ENCODE measurements at regions not wholly inside any gene's neighbourhood (a gene's known extent, or its start where the extent isn't known, plus 50 kb on each side); places are given as distances from the start of the nearest gene placed in this dataset.

DNA sequence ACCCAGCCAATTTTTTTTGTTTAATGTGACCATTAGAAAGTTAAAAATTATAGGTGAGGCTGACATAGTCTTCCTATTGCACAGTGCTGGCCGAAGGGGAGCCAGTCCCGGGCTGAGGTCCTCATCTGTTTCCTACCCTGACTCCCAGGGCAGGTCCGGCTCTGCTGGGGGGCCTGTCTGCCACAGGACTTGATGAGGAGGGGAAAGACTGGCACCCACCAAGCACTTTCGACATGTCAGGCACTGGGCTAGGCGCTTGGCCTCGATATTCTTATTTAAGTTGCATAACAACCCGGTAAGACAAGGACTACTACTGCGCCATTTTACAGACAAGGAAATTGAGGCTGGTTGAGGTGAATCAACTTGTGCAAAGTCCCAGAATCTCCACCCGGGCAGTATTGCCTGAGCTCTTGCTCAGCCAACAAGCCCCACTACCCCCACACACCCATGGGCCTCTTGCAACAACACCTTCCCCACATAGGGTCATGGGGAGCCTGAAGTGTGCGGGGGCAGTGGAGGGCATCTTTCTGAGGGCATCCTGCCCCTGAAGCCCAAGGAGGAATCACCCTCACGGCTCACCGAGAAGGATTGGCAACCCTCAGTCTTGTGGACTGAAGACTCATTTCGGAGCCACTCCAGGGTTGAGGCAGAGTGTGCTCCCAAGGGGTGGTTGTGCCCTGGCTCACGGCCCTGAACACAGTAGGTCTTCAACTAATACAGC, 62.7 kb upstream of the LINC01488 start (continued):
- TF ChIP-seq, protein P1, sequence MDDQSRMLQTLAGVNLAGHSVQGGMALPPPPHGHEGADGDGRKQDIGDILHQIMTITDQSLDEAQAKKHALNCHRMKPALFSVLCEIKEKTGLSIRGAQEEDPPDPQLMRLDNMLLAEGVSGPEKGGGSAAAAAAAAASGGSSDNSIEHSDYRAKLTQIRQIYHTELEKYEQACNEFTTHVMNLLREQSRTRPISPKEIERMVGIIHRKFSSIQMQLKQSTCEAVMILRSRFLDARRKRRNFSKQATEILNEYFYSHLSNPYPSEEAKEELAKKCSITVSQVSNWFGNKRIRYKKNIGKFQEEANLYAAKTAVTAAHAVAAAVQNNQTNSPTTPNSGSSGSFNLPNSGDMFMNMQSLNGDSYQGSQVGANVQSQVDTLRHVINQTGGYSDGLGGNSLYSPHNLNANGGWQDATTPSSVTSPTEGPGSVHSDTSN (IDR thresholded peaks at IDR 0.05), result no peak
- TF ChIP-seq POLR2AphosphoS5 (IDR thresholded peaks at IDR 0.05; ENCODE audit: low read depth, low read length), result no peak
- no peak for TF ChIP-seq RAD21 (IDR thresholded peaks at IDR 0.05; ENCODE audit: low read length)
- TF ChIP-seq, protein P2, sequence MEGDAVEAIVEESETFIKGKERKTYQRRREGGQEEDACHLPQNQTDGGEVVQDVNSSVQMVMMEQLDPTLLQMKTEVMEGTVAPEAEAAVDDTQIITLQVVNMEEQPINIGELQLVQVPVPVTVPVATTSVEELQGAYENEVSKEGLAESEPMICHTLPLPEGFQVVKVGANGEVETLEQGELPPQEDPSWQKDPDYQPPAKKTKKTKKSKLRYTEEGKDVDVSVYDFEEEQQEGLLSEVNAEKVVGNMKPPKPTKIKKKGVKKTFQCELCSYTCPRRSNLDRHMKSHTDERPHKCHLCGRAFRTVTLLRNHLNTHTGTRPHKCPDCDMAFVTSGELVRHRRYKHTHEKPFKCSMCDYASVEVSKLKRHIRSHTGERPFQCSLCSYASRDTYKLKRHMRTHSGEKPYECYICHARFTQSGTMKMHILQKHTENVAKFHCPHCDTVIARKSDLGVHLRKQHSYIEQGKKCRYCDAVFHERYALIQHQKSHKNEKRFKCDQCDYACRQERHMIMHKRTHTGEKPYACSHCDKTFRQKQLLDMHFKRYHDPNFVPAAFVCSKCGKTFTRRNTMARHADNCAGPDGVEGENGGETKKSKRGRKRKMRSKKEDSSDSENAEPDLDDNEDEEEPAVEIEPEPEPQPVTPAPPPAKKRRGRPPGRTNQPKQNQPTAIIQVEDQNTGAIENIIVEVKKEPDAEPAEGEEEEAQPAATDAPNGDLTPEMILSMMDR (IDR thresholded peaks at IDR 0.05), result no peak
- TF ChIP-seq SIN3A (IDR thresholded peaks at IDR 0.05; ENCODE audit: borderline replicate concordance, low read depth, low read length), result no peak
- TF ChIP-seq JUND (IDR thresholded peaks at IDR 0.05), result no peak
- no peak for TF ChIP-seq RXRA (IDR thresholded peaks at IDR 0.05; ENCODE audit: borderline replicate concordance, low read depth)

DNA sequence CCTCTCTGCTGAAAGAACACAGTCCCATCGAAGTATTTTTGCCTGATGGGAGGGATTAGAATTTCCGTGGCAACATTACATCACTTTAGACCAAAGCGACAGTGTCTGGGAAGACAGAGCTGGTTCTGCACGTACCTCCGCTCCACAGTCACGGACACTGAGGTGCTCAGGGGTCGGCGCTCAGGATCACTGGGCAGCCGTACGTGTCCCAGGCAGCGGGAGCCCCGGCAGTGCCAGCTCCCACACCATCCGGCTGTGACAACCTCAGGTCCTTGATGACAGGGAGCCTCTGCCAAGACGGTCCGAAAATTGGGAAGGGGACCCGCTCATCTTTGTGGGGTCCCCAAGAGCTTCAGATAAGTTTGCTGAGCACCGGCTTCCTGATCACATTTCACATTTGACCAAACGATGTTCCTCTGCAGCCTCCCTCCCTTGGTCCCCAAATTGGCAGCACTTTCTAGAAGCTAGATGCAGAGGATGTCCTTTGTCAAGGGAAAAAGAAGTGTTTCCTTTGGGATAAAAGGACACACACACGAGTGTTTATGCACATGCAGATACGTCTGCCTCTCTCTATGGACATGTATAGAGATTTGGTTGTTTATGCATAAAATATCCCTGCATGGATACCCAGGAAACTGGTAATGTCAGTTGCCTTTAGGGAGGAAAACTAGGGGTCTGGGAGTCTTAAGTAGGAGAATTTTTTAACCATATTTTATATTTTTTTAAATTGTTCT, 61.6 kb upstream of the LINC01488 start:
- peak overlapping the region; percentile 69 to 79 for H3K27ac ChIP-seq (ENCODE audit: low read depth in 2 of 2, low read length in 1 of 2)
- no peaks in the 10 kb centered on the region for H3K9me2 ChIP-seq
- DNase-seq, result no peak
- ChIA-PET POLR2A (no interaction called here), CTCF (no interaction called here)
- H3F3A ChIP-seq (replicated peaks; ENCODE audit: insufficient read depth), result no peaks in the 10 kb centered on the region
- H3K79me2 ChIP-seq (ENCODE audit: insufficient read depth), result no peaks in the 10 kb centered on the region
- no peaks in the 10 kb centered on the region for H3K9me3 ChIP-seq
- peak overlapping the region; percentile 72 for H3K9ac ChIP-seq
- TF ChIP-seq JUND (IDR thresholded peaks at IDR 0.05) (no peak), TEAD4 (IDR thresholded peaks at IDR 0.05; ENCODE audit: borderline replicate concordance, insufficient read depth) (no peak), RAD21 (IDR thresholded peaks at IDR 0.05; ENCODE audit: low read length) (no peak), MXI1 (IDR thresholded peaks at IDR 0.05; ENCODE audit: low read depth, low read length) (no peak)
- H3K27me3 ChIP-seq (ENCODE audit: insufficient read depth), result no peaks in the 10 kb centered on the region
- H4K20me1 ChIP-seq (ENCODE audit: insufficient read depth), result no peaks in the 10 kb centered on the region
- peaks cover 0 to 18% of the 10 kb centered on the region in 2 experiments; a peak in 3 of 4 replicates for H3K4me1 ChIP-seq (ENCODE audit: control insufficient read depth in 1 of 2, insufficient read depth in 2 of 2, low read depth in 1 of 2, low read length in 1 of 2)
- WGBS (ENCODE audit: low lambda C conversion rate), result 91% methylated on average over 13 of the region's 20 CpGs
- 0 out of 2 replicates have a peak overlapping the region, but pooled peaks have one; percentile 53 for H3K4me2 ChIP-seq
- no peaks in the 10 kb centered on the region for H3K36me3 ChIP-seq (replicated peaks in 1 of 2; ENCODE audit: control insufficient read depth in 1 of 2, insufficient read depth in 2 of 2, low read length in 1 of 2)
- peak overlapping the region; percentile 86 for H2AFZ ChIP-seq (ENCODE audit: low read depth)
- no peak overlapping the region for H3K4me3 ChIP-seq (ENCODE audit: low read depth in 2 of 2, low read length in 1 of 2)

DNA sequence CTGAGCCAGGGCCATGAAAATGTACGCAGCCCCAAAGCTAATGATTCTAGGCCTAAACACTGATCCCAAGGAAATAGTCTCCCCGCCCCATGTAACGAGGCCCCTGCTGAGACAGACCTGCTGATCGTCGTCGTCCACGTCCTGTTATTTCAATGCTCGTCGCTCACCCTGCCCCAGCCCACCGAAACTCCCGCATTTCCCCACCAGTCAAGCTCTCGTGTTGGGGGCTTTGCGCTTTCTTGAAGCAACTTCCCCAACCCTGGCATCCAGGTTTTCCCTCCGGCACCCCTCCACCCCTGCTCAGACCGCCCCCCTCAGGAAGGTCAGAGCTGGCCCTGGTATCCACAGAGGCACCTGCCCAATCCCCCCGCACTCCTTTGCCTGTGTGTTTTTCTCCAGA, 58.8 kb upstream of the LINC01488 start:
- no peak for DNase-seq
- no peaks in the 10 kb centered on the region for H4K20me1 ChIP-seq (ENCODE audit: insufficient read depth)
- POLR2A ChIA-PET, result no interaction called here
- no peaks in the 10 kb centered on the region for H3K9me2 ChIP-seq
- no peaks in the 10 kb centered on the region for H3K27me3 ChIP-seq (ENCODE audit: insufficient read depth)
- H3K36me3 ChIP-seq (replicated peaks in 1 of 2; ENCODE audit: control insufficient read depth in 1 of 2, insufficient read depth in 2 of 2, low read length in 1 of 2), result no peaks in the 10 kb centered on the region
- H3K9ac ChIP-seq, result no peak overlapping the region
- H3K4me2 ChIP-seq, result no peak overlapping the region
- WGBS (ENCODE audit: low lambda C conversion rate), result 94% methylated on average over 16 of the region's 16 CpGs
- CTCF ChIA-PET, result interaction anchor here (0.6 kb wide), 1 partner anchor 94 kb away, joined by 3 read pairs; no protein-coding TSS in a partner anchor
- H3K79me2 ChIP-seq (ENCODE audit: insufficient read depth), result no peaks in the 10 kb centered on the region
- H3K4me3 ChIP-seq (ENCODE audit: low read depth in 2 of 2, low read length in 1 of 2), result no peak overlapping the region
- H2AFZ ChIP-seq (ENCODE audit: low read depth), result no peak overlapping the region
- H3K9me3 ChIP-seq, result no peaks in the 10 kb centered on the region
- H3F3A ChIP-seq (replicated peaks; ENCODE audit: insufficient read depth), result no peaks in the 10 kb centered on the region
- H3K4me1 ChIP-seq (ENCODE audit: control insufficient read depth in 1 of 2, insufficient read depth in 2 of 2, low read depth in 1 of 2, low read length in 1 of 2), result peaks cover 0 to 18% of the 10 kb centered on the region in 2 experiments; a peak in 3 of 4 replicates
- no peak overlapping the region for H3K27ac ChIP-seq (ENCODE audit: low read depth in 2 of 2, low read length in 1 of 2)
- TF ChIP-seq YY1 (IDR thresholded peaks at IDR 0.05; ENCODE audit: low read depth) (no peak), SIN3A (IDR thresholded peaks at IDR 0.05; ENCODE audit: borderline replicate concordance, low read depth, low read length) (no peak), MXI1 (IDR thresholded peaks at IDR 0.05; ENCODE audit: low read depth, low read length) (no peak), TAF1 (IDR thresholded peaks at IDR 0.05; ENCODE audit: borderline replicate concordance, low read depth, low read length) (no peak), NRF1 (IDR thresholded peaks at IDR 0.05; ENCODE audit: low read depth, low read length) (no peak), MEF2A (IDR thresholded peaks at IDR 0.05; ENCODE audit: borderline replicate concordance, low read depth) (no peak), FOSL2 (IDR thresholded peaks at IDR 0.05; ENCODE audit: borderline replicate concordance, low read depth) (no peak)
- TF ChIP-seq, protein P2 (IDR thresholded peaks at IDR 0.05), result no peak
- TF ChIP-seq, protein P3, sequence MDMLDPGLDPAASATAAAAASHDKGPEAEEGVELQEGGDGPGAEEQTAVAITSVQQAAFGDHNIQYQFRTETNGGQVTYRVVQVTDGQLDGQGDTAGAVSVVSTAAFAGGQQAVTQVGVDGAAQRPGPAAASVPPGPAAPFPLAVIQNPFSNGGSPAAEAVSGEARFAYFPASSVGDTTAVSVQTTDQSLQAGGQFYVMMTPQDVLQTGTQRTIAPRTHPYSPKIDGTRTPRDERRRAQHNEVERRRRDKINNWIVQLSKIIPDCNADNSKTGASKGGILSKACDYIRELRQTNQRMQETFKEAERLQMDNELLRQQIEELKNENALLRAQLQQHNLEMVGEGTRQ (IDR thresholded peaks at IDR 0.05; ENCODE audit: borderline replicate concordance, low read depth, low read length), result no peak
- TF ChIP-seq, protein P1 (IDR thresholded peaks at IDR 0.05), result no peak
